GM06990 (cell line): ENCODE measurements at regions not wholly inside any gene's neighbourhood (a gene's known extent, or its start where the extent isn't known, plus 50 kb on each side); places are given as distances from the start of the nearest gene placed in this dataset.

Experiments used
- DNase-seq: peaks from one replicate; pipeline ENCODE4 v3.0.0-alpha.2; 2011; ENCODE audit not compliant: insufficient read length; ENCODE audit errors: extremely low read depth
- H3K27me3 ChIP-seq: replicated peaks from 2 replicates; pipeline ENCODE4 v1.6.0; 2011; ENCODE audit warnings: low read length; ENCODE audit not compliant: control insufficient read depth, insufficient read depth
- H3K36me3 ChIP-seq: 2 replicates; pipeline ENCODE4 v1.5.1; 2011; ENCODE audit warnings: low read length; ENCODE audit not compliant: control insufficient read depth, insufficient read depth
- H3K4me3 ChIP-seq: replicated peaks from 2 replicates; pipeline ENCODE4 v1.5.1; 2011; ENCODE audit warnings: low read depth, mild to moderate bottlenecking, control low read depth, low read length
- TF ChIP-seq, protein P1 (sequence below): IDR thresholded peaks from 2 replicates; pipeline ENCODE4 v1.5.1; 2011; ENCODE audit warnings: low read length, control low read depth, mild to moderate bottlenecking, inconsistent platforms; ENCODE audit not compliant: insufficient read depth, poor library complexity, severe bottlenecking

DNA sequence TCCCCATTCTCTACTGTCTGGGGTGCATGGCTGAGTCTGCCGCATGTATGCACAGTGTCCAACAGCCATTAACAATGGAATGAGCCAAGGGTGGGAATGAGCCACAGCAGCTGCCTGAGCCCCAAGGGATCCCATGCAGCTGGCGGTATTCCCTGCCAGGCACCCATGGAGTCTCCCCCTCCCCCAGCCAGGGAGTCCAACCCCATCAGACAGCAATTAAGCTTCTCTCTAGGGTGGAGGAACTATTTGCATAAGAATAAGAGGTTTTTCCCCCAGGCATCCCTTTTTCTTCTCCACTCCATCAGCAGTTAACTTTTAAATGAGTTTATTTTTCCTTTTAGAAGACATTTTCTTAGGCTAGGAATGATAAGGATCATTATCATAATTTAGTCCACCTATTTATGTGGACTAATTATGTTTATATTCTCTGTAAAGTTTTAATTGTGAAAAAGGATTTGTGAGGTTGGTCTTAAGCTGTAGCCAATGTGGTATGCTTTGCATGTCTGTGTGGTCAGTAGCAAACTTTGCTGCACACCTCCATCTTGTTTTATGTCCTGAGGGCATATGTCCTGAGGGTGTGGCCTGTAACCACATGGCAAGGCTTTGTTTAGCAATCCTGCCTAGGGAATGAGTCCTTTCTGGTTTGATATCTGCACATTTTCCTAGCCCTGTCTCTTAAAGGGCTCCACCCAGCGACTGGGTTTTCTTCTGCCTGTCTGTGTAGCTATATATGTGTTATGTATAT lies 158.9 kb upstream of the OLIG3 start:
- TF ChIP-seq, protein P1, sequence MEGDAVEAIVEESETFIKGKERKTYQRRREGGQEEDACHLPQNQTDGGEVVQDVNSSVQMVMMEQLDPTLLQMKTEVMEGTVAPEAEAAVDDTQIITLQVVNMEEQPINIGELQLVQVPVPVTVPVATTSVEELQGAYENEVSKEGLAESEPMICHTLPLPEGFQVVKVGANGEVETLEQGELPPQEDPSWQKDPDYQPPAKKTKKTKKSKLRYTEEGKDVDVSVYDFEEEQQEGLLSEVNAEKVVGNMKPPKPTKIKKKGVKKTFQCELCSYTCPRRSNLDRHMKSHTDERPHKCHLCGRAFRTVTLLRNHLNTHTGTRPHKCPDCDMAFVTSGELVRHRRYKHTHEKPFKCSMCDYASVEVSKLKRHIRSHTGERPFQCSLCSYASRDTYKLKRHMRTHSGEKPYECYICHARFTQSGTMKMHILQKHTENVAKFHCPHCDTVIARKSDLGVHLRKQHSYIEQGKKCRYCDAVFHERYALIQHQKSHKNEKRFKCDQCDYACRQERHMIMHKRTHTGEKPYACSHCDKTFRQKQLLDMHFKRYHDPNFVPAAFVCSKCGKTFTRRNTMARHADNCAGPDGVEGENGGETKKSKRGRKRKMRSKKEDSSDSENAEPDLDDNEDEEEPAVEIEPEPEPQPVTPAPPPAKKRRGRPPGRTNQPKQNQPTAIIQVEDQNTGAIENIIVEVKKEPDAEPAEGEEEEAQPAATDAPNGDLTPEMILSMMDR = no peak
- Histone ChIP-seq H3K27me3 (no peaks in the 10 kb centered on the region), H3K4me3 (no peak overlapping the region)

DNA sequence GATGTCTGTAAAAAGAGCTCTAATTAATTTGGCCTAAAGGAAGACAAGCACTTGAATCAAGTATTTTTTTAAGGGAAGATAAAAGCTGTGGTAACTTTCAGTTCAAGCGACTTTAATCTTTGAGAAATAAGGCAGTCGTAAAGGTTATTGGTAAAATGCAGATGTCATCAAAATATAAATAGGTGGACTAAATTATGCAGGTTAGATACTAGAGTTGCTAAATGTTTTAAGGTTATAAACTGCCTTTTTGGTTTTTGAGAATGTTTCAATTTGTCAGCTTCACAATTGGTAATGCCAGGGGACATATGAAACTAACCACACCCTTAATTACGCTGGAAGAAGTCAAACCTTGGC lies 159.5 kb upstream of the OLIG3 start:
- DNase-seq = no peak

More for the DNA sequence above, 158.9 kb upstream of the OLIG3 start:
- no peaks in the 10 kb centered on the region for H3K36me3 ChIP-seq
- DNase-seq = no peak

DNA sequence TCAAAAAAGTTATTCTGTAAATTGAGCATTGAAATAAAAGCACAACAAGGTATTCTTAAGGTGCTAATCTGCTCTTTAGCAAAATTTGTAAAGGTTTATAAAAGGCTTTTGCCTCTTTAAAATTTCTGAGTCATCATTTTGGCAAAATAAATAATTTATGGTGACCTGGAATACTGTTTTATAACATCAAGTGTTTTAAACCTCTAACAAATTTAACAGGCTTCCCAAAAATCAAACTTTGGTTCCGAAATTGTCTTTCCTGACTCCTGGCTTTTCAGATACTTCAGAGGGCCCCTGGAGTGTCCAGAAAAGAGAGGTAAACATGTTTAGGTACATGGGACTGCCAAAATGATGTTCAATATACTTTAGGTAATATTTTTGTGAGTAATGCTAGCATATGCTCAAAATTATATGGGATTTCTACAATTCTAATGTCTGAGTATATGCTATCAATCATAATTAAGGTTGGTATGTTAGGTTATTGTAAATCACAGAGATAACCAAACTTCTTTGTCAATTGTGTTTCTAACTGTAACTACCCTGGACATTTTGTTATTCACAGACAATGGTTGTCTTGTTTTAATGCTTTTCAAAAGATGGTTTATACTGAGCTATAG lies 160.3 kb upstream of the OLIG3 start:
- H3K4me3 ChIP-seq = no peak overlapping the region
- TF ChIP-seq, protein P1 = no peak
- no peaks in the 10 kb centered on the region for H3K36me3 ChIP-seq
- DNase-seq = no peak
- H3K27me3 ChIP-seq = no peaks in the 10 kb centered on the region

More for the DNA sequence above, 159.5 kb upstream of the OLIG3 start:
- TF ChIP-seq, protein P1 = no peak
- H3K36me3 ChIP-seq = no peaks in the 10 kb centered on the region
- no peaks in the 10 kb centered on the region for H3K27me3 ChIP-seq
- no peak overlapping the region for H3K4me3 ChIP-seq

DNA sequence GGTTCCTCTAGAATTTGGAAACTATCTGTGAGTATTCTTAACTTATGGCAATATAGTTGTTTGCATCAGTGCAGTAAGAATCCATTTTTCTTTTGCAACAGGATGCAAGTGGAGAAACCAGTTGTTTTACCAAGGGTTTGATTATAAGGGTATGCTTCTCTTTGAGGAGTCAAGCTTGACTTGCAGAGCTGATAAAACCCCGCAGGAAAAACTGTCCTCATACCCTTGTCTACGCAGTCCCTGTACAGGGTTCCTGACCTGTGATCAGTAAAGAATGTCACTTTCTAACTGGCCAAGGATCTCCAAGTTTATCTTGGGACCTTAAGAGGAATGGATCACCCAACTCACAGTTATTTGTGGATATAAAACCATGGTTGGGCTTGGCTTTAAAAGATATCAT lies 161.1 kb upstream of the OLIG3 start:
- Histone ChIP-seq H3K4me3 (no peak overlapping the region), H3K36me3 (no peaks in the 10 kb centered on the region), H3K27me3 (no peaks in the 10 kb centered on the region)
- DNase-seq = no peak
- TF ChIP-seq, protein P1 = no peak

DNA sequence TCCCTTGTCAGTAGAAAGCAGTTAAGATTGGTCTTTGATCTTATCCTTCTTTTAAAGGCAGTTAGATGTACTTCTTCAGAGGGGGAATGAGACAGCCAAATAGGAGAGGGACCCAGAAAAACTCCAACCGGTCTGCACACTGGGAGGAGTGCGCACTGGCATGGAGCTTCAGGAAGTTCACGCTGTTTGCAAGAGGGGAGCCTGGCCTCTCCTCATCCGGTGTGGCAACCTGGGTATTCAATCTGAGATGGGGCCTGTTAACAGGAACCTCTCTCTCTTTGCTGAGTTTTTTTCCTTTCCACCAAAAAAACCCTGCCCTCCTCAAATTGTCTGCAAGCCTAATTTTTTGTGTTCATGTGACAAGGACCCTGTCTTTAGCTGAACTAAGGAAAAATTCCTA lies 162.5 kb upstream of the OLIG3 start:
- no peaks in the 10 kb centered on the region for H3K36me3 ChIP-seq
- TF ChIP-seq, protein P1 = no peak
- H3K27me3 ChIP-seq = no peaks in the 10 kb centered on the region
- DNase-seq = no peak
- no peak overlapping the region for H3K4me3 ChIP-seq
